GM18511 (cell line): ENCODE measurements at regions not wholly inside any gene's neighbourhood (a gene's known extent, or its start where the extent isn't known, plus 50 kb on each side); places are given as distances from the start of the nearest gene placed in this dataset.

Experiments
- ATAC-seq: cut with Tn5 transposase; IDR thresholded peaks from one replicate; pipeline ENCODE4 v1.9.1; 2021; ENCODE audit warnings: mild to moderate bottlenecking, moderate library complexity; ENCODE audit not compliant: unreplicated experiment

DNA sequence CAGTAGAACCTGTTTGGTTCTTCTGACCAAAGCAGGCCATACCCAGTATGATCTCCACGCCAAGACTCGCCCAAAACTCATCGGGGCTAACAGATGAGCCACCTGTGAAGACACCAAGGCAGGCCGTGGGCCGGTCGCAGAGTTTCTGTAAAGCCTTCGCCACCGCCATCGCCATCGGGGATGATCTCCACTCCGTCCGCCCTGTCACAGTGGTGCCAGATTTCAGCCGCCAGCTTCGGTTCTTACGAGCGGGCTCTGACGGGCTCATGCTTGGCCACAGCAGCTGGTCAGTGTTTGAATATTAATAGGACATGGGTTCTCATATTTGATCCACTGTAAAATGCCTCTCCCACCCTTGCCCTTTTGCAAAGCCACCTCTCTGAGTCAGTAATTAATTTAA is 113.2 kb upstream of the TMEM132D start:
- no peak for ATAC-seq

DNA sequence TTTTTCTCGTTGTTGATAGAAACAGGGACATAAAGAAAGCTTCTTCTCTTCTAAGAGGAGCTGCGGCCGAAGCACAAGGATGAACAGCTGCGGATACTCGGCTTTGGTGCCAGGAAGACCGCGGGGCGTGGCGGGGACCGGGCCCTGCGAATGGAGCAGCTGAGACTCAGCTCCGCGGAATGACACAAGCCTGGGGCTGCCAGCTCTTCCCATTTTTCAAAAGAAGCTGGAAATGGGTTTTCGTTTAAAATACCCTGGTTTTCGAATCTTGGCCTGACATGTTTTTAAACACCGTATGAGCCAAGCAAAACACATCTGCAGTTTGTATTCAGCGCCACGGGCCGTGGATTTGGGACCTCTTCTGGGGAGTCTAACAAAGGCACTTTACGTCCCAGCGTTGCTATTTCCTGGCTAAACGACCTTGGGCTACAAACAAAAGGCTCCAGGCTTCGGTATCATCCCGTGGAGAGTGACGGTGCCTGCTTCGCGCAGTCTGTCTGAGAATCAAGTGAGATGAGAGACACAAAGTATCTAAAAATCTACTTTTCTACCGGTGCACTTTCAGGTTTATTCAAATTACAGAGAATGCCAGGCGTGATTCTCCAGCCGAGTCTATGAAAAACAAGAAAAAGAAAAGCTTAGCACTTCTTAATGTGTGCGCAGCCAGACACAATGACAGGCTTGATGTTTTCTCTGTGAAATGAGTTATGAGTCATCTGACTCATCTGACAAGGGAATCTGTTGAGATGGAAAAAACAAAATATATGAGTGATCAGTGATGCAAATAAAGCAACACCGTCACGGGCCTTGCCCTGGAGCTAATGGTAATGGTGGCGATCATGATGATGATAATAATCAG is 114.0 kb upstream of the TMEM132D start:
- no peak for ATAC-seq

DNA sequence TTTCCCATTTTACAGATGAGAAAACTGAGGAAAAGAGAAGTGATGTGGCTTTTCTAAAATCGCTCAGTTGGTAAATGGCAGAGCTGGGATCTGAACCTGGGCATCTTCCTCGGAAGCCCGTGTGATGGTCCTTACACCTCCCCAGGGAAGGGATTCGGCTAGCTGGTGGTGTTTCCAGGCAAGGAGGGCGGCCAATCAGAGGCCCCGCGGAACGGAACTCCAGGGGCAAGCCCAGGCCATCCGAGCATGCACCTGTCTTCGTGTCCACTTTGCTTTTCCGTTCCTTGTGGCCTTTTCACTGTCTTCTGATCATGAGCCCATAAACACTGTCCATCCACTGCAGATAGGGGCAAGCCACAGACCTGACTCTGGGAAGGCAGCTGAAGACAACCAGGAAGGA is 114.8 kb upstream of the TMEM132D start:
- no peak for ATAC-seq

DNA sequence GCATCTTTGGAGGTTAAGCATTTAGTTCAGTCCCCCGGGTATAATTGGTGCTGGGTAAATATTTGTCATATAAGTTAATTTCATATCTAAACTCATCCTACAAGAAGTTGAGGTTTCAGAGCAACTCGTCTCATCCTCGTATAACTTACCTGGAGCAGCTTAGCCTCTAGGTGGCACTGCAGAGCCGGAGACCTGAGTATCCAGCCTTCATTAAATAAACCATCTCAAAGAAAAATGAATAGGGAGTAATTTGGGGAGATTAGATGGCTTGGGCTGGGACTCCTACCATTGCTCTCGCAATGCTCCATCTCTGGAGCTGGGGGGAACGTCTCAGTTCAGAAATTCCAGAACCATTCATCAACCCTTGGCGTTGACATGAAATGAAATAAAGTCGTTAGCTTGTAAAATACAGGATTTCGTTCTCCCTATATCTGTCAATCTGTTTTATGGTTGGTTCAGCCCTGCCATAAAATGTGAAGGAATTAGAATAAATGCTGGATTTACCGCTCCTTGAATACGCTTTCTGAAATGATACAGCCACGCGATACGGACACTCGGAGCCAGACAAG is 122.9 kb upstream of the TMEM132D start:
- no peak for ATAC-seq

DNA sequence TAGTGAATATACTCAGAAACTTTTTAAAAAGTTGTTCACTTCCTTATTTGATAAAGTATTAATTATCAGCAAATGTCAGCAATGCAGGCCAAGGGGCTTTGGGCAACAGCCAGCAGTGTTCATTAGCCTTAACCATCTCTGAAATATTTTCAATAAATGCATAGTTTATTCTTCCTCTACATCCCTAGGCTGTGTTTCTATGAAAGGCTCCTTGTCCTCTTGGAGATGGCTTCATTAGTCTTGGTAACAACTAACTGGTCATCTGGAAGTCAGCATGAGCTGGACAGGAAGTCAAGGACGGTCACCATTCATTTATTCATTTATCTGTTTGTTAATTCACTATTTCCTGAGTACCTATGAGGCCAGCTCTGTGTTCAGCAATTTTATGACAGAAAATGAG is 124.0 kb upstream of the TMEM132D start:
- no peak for ATAC-seq

DNA sequence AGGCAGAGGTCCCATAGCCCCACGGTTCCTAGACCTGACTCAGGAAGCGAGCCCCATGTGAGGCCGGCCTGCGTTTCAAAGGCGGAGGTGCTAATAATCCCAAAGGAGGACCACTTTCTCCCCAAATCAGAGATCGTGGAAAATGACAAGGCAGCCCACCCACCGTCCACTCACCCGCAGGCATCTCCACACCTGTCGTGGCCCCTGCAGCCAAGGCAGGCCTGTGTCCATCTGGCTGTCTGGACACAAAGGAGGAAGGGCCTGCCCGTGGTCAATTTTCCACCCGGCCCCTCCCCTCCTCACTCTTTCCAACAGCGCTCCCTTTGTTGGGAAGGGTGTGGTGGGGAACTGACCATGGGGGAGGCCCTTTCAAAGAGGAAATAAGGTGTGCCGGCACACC is 125.3 kb upstream of the TMEM132D start:
- ATAC-seq, result no peak

DNA sequence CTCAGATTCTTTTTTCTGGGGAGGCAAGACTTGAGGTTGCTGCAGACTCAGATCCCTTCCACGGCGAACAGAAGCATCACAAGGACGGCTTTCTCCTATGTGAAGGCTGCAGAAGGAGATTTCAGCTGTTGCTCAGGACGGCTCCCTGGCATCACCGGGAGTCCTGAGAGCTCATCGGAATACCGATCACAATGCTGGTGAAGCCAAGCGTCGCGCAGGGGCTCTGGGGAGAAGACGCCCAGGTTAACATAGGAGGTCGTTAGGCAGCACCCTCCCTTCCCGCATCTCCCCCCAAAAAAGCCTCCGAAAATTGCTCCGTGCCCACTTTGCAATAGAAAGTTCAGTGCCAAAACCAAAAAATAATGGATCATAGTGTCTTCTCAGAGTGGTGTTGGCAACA is 127.2 kb upstream of the TMEM132D start:
- no peak for ATAC-seq

DNA sequence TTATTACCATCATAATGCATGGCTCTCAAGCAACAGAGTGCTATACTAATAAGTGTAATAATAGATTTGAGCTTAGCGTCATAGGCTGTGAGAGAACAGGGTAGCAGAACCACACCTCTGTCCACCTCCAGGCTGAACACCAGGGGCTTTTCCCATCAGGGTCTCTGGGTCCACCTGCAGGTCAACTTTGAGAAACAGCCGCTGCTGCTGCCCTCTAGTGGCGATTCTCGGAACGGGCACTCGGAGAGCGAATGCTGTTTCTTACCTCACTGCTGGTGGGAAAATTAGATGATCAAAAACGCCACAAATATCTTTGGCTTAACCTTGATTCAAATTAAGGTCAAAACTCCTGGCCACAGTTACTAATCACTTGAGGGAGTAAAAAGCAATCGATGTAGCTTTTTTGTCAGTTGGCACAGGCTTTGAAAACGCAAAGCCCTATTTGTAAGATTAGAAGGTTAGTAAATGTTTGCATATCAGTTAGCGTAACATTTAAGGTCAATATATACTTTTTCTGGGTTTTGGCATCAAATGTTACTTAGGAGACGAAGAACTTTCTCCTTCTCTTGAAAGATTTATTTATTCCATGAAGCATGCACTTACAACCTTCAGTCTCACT is 127.9 kb upstream of the TMEM132D start:
- ATAC-seq, result peak; percentile 75

DNA sequence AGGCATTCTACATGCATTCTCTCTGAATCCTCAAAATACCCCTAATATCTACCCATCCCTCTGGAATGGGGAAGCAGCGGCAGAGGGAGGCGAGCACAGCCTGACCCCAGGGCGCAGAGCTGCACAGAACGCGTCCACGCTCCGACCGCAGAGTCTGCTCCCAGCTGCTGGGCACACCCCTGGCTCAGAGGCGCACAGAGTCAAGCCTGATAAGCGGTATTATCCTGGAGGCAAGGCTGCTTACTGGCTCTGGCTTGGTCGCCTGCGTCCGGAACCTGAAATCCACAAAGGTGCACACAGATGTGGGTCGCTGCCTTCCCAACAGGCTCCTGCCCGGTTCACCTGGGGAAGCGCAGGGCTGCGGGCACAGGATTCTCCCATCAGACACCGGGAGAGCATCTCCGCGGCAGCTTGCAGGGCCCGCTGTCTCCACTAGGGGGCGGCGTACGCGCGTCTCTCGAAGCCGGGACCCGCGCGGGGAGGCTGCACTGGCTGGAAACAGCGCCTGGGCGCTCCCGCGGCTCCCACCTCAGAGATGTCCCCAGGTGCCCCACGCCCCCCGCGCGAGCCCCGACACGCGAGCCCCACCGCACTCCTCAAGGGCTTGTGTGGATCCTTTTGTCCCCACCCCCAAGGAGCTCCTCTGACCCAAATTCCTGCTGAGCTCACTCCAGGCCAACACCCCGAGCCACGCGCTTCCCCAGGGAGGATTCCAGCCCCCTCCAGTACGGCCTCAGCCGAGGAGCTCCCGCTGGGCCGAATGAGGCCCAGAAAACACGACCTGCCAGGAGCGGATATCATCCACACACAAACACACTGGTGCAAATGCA is 120.1 kb upstream of the FZD10 start:
- ATAC-seq, result no peak

DNA sequence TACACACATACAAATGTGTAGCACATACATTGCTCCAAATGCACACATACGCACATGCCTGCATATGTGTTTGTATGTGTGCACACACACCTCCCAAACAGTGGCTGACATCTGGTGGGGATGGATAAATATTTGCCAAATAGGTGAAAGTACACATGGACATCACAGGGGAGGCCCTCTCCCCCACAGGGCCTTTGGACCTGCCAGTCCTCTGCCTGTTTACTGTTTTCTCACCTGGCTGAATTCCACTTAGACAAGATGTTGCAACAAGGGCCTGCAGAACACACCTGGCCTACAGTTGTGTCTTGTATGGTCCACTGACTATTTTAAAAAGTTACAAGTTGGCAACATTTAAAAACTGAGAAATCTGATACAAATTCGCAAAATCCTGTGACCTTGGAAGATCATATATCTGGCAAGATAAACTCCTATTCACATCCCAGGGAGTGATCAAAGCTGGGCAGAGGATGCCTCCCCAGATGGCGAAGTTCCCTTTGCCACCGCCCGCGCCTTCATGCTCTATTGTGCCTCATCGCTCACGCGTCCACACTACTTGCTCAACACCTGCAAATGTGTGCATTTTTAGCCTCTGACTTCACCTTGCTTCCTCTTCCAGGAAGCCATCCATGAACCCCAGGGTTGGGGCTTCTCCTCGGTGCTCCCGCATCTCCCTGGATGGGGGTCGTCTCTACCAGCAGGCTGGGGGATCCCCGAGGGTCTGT is 118.4 kb upstream of the FZD10 start:
- no peak for ATAC-seq

DNA sequence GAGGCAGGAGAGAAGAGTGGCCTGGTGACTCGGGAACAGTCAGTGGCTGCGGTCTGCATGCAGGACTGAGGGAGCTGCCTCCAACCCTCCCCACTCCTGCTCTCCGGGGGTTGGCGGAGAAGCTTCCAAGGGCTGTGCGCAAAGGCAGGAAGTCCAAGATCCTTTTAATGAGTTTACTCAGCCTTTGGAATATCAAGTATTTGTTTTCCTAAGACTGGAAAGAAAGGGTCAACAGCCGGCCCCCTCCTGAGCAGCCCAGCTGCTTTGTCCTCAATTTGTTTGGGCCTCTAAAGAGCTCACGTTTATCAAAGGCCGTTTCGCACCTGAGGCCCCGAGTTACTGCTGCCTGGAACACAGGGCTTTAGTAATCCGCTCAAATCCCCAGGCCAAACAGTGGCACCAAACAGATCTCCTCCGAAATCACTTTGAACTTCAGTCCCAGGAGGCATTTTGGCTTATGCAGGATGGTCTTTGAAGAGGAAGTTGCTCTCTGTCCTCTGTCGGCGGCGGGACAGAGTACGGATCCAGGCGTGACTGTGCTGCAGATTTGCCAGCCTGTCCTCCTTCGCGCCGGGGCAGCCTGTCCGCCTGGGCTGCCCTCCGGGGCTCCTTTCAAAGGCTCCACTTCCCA is 117.2 kb upstream of the FZD10 start:
- ATAC-seq, result no peak

DNA sequence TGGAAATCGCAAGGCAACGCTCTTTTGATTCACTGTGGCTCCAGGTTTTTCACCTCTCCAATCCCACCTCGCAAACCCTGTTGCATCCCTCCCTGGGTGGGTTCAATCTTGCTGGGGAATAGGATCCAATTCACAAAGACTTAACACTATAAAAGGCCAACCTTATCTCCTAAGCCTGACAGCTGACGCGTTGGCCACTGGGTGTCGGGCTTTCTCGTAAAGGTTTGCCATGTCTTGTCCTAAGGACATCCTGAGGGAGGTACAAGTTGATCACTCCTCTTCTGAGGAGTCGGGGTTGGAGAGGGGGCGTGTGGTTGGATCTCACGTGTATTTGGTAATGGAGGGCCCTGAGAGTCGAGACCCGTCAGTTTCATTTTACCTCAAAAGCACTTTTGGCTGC is 112.6 kb upstream of the FZD10 start:
- no peak for ATAC-seq

DNA sequence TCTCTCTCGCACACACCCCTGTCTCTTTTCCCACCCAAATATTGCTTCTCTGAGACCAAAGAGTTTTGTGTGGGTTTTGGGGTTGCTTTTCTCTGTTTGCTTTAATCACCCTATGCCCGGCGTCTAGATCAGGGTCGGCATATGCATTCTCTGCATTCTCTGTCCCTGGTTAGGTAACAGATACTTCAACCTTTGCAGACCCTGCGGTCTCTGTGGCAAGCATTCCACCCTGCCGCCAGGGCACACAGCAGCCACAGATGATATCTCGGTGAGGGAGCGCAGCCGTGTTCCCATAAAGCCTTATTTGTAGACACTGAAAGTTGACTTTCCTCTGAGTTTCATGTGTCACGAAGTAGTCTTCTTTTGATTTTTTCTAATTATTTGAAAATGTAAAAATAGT is 110.4 kb upstream of the FZD10 start:
- no peak for ATAC-seq

DNA sequence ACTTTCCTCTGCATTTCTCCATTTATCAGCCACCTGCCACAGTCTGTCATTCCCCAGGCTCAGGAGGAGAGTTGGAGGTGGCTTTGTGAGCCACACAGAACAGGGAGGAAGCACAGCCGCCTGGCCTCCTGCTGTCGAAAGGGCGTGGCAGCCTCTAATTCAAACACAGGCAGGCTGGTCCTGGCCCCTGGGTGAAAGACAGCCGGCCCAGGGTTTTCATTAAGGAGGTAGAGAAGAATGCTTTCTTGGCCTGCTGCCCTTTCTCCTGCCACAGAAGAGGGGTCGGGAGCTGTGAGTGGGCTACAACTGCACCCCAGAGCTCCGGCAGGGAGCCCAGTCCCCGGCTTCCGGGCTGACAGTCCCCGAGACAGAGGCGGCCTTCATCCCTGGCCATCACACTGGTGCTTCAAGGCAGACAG is 108.6 kb upstream of the FZD10 start:
- no peak for ATAC-seq

DNA sequence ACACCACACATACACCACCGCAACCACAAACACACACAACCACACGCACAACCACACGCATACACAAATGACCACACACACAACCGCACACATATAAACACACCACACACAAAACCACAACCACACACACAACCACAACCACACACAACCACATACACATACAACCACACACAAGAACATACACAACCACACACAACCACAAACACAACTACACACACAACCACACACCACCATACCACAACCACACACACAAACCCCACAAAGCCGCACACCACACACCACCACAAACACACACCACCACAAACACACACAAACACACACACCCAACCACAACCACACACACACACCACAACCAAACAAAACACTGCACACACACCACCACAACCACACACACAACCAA is 107.5 kb upstream of the FZD10 start:
- ATAC-seq, result no peak

DNA sequence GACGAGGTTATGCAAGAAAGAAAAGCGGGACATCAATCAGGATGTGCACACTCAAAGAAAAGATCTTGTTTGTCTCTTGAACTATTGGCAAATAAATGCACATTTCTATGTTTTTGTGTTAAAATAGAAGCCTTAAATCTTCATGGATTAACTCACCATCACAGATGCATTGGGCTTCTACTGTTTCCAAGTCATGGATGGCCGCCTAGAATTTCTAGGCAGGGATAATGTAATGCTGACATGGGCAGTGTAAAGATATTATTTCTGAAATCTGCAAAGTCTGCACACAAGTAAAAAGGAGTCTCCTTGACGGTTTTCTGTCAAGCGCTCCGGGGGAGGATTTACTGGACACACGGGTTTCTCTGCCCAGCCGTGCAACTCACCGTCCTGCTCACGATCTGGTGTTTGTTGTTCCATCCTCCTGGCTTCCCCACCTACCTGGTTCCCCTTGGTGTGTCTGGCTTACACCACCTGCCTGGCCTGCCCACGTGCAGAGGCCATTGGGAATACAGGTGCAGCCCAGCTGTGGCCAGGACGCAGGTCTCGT is 103.3 kb upstream of the FZD10 start:
- ATAC-seq, result no peak

DNA sequence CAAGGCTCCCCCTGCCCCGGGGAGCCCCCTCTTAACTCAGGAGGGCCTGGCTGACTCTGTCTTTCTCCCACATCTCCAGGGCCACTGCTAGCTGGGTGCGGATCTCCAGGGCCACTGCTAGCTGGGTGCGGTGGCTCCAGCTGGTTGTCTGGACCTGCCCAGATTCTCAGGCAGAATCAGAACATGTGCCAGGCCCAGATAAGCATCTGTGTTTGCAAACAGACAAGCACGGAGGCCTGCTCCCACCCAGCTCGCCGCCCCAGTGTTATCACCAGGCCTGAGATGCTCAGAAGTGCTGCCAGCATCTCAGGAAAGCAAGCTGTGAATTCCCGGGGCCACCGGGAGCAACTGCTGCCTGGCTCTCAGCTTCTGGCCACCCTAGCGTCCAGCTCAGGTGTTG is 98.4 kb upstream of the FZD10 start:
- ATAC-seq, result no peak

DNA sequence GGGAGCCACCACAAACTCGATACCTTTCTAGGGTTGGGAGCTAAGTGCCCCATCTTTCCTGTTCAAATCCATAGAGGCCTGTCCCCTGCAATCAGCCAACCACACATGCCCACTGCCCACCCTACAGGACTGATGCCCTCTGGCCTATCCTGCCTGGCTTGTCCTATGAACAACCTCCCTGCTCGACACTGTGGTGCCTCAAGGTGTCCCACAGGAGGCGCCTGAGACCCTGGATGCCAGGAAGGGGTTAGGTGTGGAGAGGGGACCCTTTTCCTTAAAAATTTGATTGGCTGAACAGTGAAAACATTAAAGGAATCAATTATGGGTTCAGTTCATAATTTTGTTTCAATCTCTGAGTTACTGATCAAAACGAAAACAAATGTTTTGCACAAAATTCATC is 97.3 kb upstream of the FZD10 start:
- ATAC-seq, result no peak

DNA sequence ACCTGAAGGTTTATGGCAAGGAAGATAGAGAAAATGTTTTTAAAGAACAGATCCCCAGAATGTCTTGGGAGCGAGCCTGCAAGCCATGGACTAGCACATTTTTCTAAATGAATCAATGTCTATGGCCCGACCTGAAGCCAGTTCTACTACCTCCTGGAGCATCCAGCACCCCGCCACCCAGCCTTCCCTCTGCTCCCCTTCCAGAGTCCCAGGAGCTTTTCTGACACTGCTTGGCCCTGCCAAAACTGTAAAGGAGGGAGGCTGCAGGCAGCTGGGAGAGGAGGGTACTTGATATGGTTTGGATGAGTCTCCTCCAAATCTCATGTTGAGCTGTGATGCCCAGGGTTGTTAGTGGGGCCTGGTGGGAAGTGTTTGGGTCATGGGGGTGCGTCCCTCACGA is 95.5 kb upstream of the FZD10 start:
- ATAC-seq, result no peak

DNA sequence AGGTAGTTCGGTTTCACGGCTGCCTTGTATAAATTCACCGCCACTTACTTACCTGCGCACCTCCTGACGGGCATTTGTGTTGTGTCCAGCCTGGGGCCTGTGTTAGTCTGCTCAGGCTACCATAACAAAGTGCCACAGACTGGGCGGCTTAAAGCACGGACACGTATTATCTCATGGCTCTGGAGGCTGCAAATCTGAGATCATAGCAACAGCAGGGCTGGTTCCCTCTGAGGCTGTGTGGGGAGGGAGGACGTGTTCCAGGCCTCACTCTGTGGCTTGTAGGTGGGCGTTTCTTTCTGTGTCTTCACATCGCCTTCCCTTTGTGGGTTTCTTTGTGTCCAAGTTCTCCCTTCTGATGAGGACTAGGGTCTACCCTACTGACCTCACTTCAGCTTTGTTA is 93.5 kb upstream of the FZD10 start:
- ATAC-seq, result no peak
